K562 (cell line): ENCODE measurements at regions not wholly inside any gene's neighbourhood (a gene's known extent, or its start where the extent isn't known, plus 50 kb on each side); places are given as distances from the start of the nearest gene placed in this dataset.

Source experiments
- ATAC-seq: fragments of 200-7000 bp; cut with Tn5 transposase; 3 replicates; pipeline ENCODE4 v1.9.1; 2020; ENCODE audit warnings: moderate library complexity
- BruUV-seq: library from RNA; stranded (reverse); fragments of 400-500 nt; replicated peaks from 2 replicates; lab custom pipeline; 2021; lab: Mats Ljungman, UMichigan
- CTCF ChIA-PET: fragments of 300-600 bp; formaldehyde crosslinking; extraction: SDS; loops from one replicate; lab custom pipeline; 2021; ENCODE audit warnings: low intra/inter-chr PET ratio; lab: Yijun Ruan, JAX
- POLR2A ChIA-PET: fragments of 300-600, 350-650 bp; sonication (Branson Sonifier 250); formaldehyde crosslinking; extraction: SDS; loops from one replicate; lab custom pipeline; 2021; ENCODE audit warnings: antibody characterized with exemption, inconsistent platforms; lab: Yijun Ruan, JAX
- DNase-seq, 4 experiments: peaks; one replicate each; pipeline versions ENCODE4 v3.0.0 to v3.0.0-alpha.2; 2011 to 2018; ENCODE audit warnings: low spot score in 3 of 4, mixed read lengths in 3 of 4; ENCODE audit errors: extremely low read depth in 1 of 4
- FAIRE-seq: peaks from 2 replicates; lab custom pipeline; 2011; peaks lifted over from hg19 to GRCh38; lab: Jason Lieb, UNC
- H2AFZ ChIP-seq: 2 replicates; pipeline ENCODE4 v1.6.0; 2011; ENCODE audit warnings: low read depth, low read length, control low read depth, inconsistent platforms
- H3K27ac ChIP-seq: fragments of 200-600 bp; 3 replicates; pipeline ENCODE4 v1.8.0; 2011; ENCODE audit warnings: low read depth, mild to moderate bottlenecking, control low read depth, inconsistent platforms, low read length, moderate library complexity, mixed read lengths; ENCODE audit errors: extremely low read depth
- H3K27me3 ChIP-seq, 2 experiments: fragments of 300-600 bp in 1 of 2; 2 replicates in 1 of 2; 3 replicates in 1 of 2; pipeline versions ENCODE4 v1.6.0 to v1.8.0; 2011; ENCODE audit warnings: inconsistent platforms in 2 of 2, low read length in 2 of 2, mild to moderate bottlenecking in 1 of 2, mixed read lengths in 1 of 2, moderate library complexity in 1 of 2; ENCODE audit not compliant: control insufficient read depth in 2 of 2, insufficient read depth in 2 of 2
- H3K36me3 ChIP-seq: fragments of 300-600 bp; 3 replicates; pipeline ENCODE4 v1.8.0; 2011; ENCODE audit warnings: mild to moderate bottlenecking, low read length, inconsistent platforms; ENCODE audit not compliant: control insufficient read depth, insufficient read depth
- H3K4me1 ChIP-seq, 2 experiments: fragments of 200-600 bp in 1 of 2; replicated peaks in 1 of 2; 2 replicates in 1 of 2; 3 replicates in 1 of 2; pipeline versions ENCODE4 v1.5.1 to v1.8.0; 2011; ENCODE audit warnings: inconsistent platforms in 2 of 2, low read length in 2 of 2, mild to moderate bottlenecking in 1 of 2, mixed read lengths in 1 of 2, moderate library complexity in 1 of 2; ENCODE audit not compliant: control insufficient read depth in 2 of 2, insufficient read depth in 2 of 2
- H3K4me2 ChIP-seq: 2 replicates; pipeline ENCODE4 v1.6.1; 2011; ENCODE audit warnings: low read length, control low read depth, inconsistent platforms, mixed read lengths; ENCODE audit not compliant: insufficient read depth
- H3K4me3 ChIP-seq: fragments of 200-600 bp; sonication (generic), shearing (Covaris generic); 2 replicates; pipeline ENCODE4 v1.5.1; 2016; ENCODE audit warnings: control low read depth, inconsistent platforms
- H3K79me2 ChIP-seq: fragments of 200-600 bp; 3 replicates; pipeline ENCODE4 v1.8.0; 2011; ENCODE audit warnings: low read length, inconsistent platforms; ENCODE audit not compliant: control insufficient read depth, insufficient read depth
- H3K9ac ChIP-seq, 2 experiments: 2 replicates each; pipeline versions ENCODE4 v1.6.0 to v1.6.1; 2011; ENCODE audit warnings: low read depth in 2 of 2, low read length in 2 of 2, control low read depth in 1 of 2, inconsistent platforms in 1 of 2, mild to moderate bottlenecking in 1 of 2, mixed read lengths in 1 of 2; ENCODE audit not compliant: insufficient read depth in 1 of 2
- H3K9me1 ChIP-seq: one replicate; pipeline ENCODE4 v1.6.0; 2011; ENCODE audit warnings: inconsistent platforms, mild to moderate bottlenecking, low read length, moderate library complexity; ENCODE audit not compliant: control insufficient read depth, insufficient read depth
- H3K9me3 ChIP-seq: replicated peaks from 2 replicates; pipeline ENCODE4 v1.5.1; 2011; ENCODE audit warnings: low read depth, low read length, inconsistent platforms; ENCODE audit not compliant: control insufficient read depth, insufficient read depth
- H4K20me1 ChIP-seq: replicated peaks from 2 replicates; pipeline ENCODE4 v1.6.1; 2011; ENCODE audit warnings: low read length, inconsistent platforms, mixed read lengths; ENCODE audit not compliant: control insufficient read depth, insufficient read depth
- ARID4B ChIP-seq: sonication (generic); formaldehyde crosslinking; IDR thresholded peaks from 2 replicates; pipeline ENCODE4 v1.8.0; 2022; ENCODE audit warnings: mild to moderate bottlenecking, missing genetic modification reagents
- C11orf30 ChIP-seq: fragments of 450-650 bp; IDR thresholded peaks from 2 replicates; pipeline ENCODE4 v1.6.1; 2016; ENCODE audit warnings: low read depth, mild to moderate bottlenecking
- DLX4 ChIP-seq: fragments of 250-450 bp; sonication (Bioruptor Pico); IDR thresholded peaks from 2 replicates; pipeline ENCODE4 v1.6.1; 2021; ENCODE audit warnings: mild to moderate bottlenecking
- FOXA1 ChIP-seq: fragments of 450-650 bp; IDR thresholded peaks from 2 replicates; pipeline ENCODE4 v1.6.1; 2016; ENCODE audit warnings: mild to moderate bottlenecking, borderline replicate concordance
- NR2F6 ChIP-seq: fragments of 450-650 bp; formaldehyde crosslinking; IDR thresholded peaks from 2 replicates; pipeline ENCODE4 v1.4.0; 2020; ENCODE audit warnings: mild to moderate bottlenecking
- OTX1 ChIP-seq: fragments of 450-650 bp; formaldehyde crosslinking; IDR thresholded peaks from 2 replicates; pipeline ENCODE4 v1.4.0; 2022; ENCODE audit warnings: mild to moderate bottlenecking
- SMARCA5 ChIP-seq: fragments of 450-650 bp; IDR thresholded peaks from 2 replicates; pipeline ENCODE4 v1.6.1; 2016
- SRF ChIP-seq, 2 experiments: fragments of 250-450, 450-650 bp in 1 of 2; sonication (Bioruptor Pico) in 1 of 2; sonication (generic) in 1 of 2; formaldehyde crosslinking; IDR thresholded peaks; 2 replicates each; pipeline versions ENCODE4 v1.5.0 to v1.5.1; 2020 to 2022; ENCODE audit warnings: mild to moderate bottlenecking in 1 of 2, missing genetic modification reagents in 1 of 2
- ZNF280B ChIP-seq: fragments of 250-450 bp; sonication (Bioruptor Pico); IDR thresholded peaks from 2 replicates; pipeline ENCODE4 v1.5.1; 2021; ENCODE audit warnings: mild to moderate bottlenecking
- ZNF518B ChIP-seq: fragments of 250-450 bp; sonication (Bioruptor Pico); IDR thresholded peaks from 2 replicates; pipeline ENCODE4 v1.5.0; 2021; ENCODE audit warnings: mild to moderate bottlenecking, moderate library complexity
- ZNF766 ChIP-seq: fragments of 200-800 bp; sonication (Bioruptor generic); conservative IDR thresholded peaks from 2 replicates; pipeline ENCODE4 v1.6.1; 2016; ENCODE audit warnings: missing genetic modification characterization, missing compliant biosample characterization
- ZNF780A ChIP-seq: fragments of 250-450 bp; sonication (Bioruptor Pico); IDR thresholded peaks from 2 replicates; pipeline ENCODE4 v1.5.0; 2021; ENCODE audit warnings: mild to moderate bottlenecking
- WGBS: fragments of 100-300 bp; shearing (Covaris generic); methylation state at CpG from one replicate; pipeline ENCODE4 v1.1.6; 2016; ENCODE audit warnings: low coverage, mixed read lengths; ENCODE audit not compliant: insufficient coverage; ENCODE audit errors: missing lambda C conversion rate; 5-methylcytosine and 5-hydroxymethylcytosine counted together
- in situ Hi-C: fragments of 300-500 bp; cut with MboI; formaldehyde crosslinking; loops from 4 replicates; pipeline ENCODE4 v1.15.0; 2018; ENCODE audit warnings: inconsistent platforms, mixed read lengths
- intact Hi-C: fragments of 100-400 bp; cut with micrococcal nuclease; formaldehyde crosslinking; loops from 2 replicates; pipeline ENCODE4 v1.14.2; 2022

- TF ChIP-seq NR2F6 (no peak), ZNF518B (CRISPR knock-in tag) (no peak), FOXA1 (no peak), SMARCA5 (no peak), SRF (CRISPR knock-in tag; IDR thresholded peaks at IDR 0.05) (no peak), ARID4B (no peak), ZNF280B (CRISPR knock-in tag) (no peak), DLX4 (CRISPR knock-in tag) (no peak), ZNF780A (CRISPR knock-in tag) (no peak), C11orf30 (no peak), OTX1 (CRISPR knock-in tag) (no peak), ZNF766 (CRISPR knock-in tag) (no peak)
- TF ChIP-seq, all 486 proteins: peak for 0
- ATAC-seq (no peak), DNase-seq (no peak), FAIRE-seq (no peak)
- ChIA-PET POLR2A (interaction anchor here (1.2 kb wide), 1 partner anchor 9 kb away, joined by 5 read pairs; no protein-coding TSS in a partner anchor), CTCF (no interaction called here)
- in situ Hi-C loops (no loop called here), intact Hi-C loops (no loop called here)
- BruUV-seq = no TSS peak
- Histone ChIP-seq H4K20me1 (no peaks in the 10 kb centered on the region), H3K9ac (no peak overlapping the region), H3K4me2 (no peak overlapping the region), H3K9me1 (no peaks in the 10 kb centered on the region), H3K4me3 (no peak overlapping the region), H2AFZ (no peak overlapping the region), H3K79me2 (no peaks in the 10 kb centered on the region), H3K4me1 (no peaks in the 10 kb centered on the region), H3K36me3 (no peaks in the 10 kb centered on the region), H3K27ac (no peak overlapping the region), H3K9me3 (no peaks in the 10 kb centered on the region), H3K27me3 (peaks cover 8 to 13% of the 10 kb centered on the region in 2 experiments; a peak in 4 of 5 replicates)
- 16% methylated on average over 2 of the region's 2 CpGs for WGBS
Observed at GRCh38 chr6:154579046-154579445, 68.6 kb upstream of the CNKSR3 start.
